ENCODE measurements at regions not wholly inside any gene's neighbourhood (a gene's known extent, or its start where the extent isn't known, plus 50 kb on each side); places are given as distances from the start of the nearest gene placed in this dataset.

DNA sequence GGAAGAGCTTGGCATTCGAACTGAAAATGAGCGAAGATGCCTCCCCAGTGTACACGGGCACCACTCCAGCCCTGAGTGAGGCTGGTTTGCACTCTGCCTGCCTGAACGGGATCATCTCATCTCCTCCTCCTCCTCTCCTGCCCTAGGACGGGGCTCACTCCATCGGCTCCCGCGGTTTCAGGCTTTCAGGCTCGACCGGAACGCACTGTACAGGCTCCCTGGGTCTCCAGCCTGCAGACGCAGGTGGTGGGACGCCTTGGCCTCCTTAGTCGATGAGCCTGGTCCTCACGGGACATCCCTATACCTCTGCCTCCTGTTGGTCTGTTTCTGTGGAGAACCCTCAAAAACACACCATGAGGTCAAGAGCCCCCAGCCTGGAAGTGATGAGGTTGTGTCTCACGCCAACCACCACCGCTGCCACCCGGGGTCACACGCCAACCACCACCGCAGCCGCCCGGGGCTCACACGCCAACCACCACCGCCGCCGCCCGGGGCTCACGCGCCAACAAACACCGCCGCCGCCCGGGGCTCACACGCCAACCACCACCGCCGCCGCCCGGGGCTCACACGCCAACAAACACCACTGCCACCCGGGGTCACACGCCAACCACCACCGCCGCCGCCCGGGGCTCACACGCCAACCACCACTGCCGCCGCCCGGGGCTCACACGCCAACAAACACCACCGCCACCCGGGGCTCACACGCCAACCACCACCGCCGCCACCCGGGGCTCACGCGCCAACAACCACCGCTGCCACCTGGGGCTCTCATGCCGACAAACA lies 56.3 kb downstream of the FOXL3 start:
- no peak overlapping the region for H3K4me3 ChIP-seq (replicated peaks in 1 of 3; ENCODE audit: insufficient read depth in 1 of 3, low read depth in 1 of 3, low read length in 3 of 3)
- H3K4me1 ChIP-seq (ENCODE audit: control insufficient read depth, extremely low read depth, insufficient read depth, low read length) = peaks cover 5% of the 10 kb centered on the region
- no peaks in the 10 kb centered on the region for H3K79me2 ChIP-seq (ENCODE audit: control insufficient read depth, insufficient read depth, low read length)
- H2AFZ ChIP-seq (ENCODE audit: low read depth, low read length) = no peak overlapping the region
- H4K20me1 ChIP-seq (replicated peaks; ENCODE audit: control insufficient read depth, extremely low read depth, insufficient read depth, low read length) = no peaks in the 10 kb centered on the region
- no TSS peak for BruUV-seq (replicated peaks)
- H3K9me3 ChIP-seq (replicated peaks; ENCODE audit: control insufficient read depth, insufficient read depth, low read length) = no peaks in the 10 kb centered on the region
- no peaks in the 10 kb centered on the region for H3K36me3 ChIP-seq (ENCODE audit: control insufficient read depth in 2 of 2, extremely low read depth in 1 of 2, insufficient read depth in 2 of 2, low read length in 2 of 2)
- no peak for TF ChIP-seq MYC (IDR thresholded peaks at IDR 0.05; ENCODE audit: low read depth, low read length)
- no peak for TF ChIP-seq FOS (IDR thresholded peaks at IDR 0.05; ENCODE audit: borderline replicate concordance, insufficient read depth, low read length)
- no peak for TF ChIP-seq GATA2 (IDR thresholded peaks at IDR 0.05; ENCODE audit: insufficient read depth, insufficient read length, low read depth, low read length)
- TF ChIP-seq MAX (IDR thresholded peaks at IDR 0.05; ENCODE audit: insufficient read depth, insufficient read length) = no peak
- no peak for TF ChIP-seq CTCF (IDR thresholded peaks at IDR 0.05; ENCODE audit: extremely low read depth in 1 of 2, insufficient read depth in 1 of 2, low read depth in 1 of 2, low read length in 2 of 2)
- TF ChIP-seq JUN (IDR thresholded peaks at IDR 0.05; ENCODE audit: borderline replicate concordance, insufficient read depth, insufficient read length, low read depth) = no peak
- TF ChIP-seq POLR2A (IDR thresholded peaks at IDR 0.05; ENCODE audit: low read depth, low read length) = no peak
- TF ChIP-seq EZH2 (IDR thresholded peaks at IDR 0.05; ENCODE audit: borderline replicate concordance, low read depth, low read length, severe bottlenecking) = no peak
- no peak for TF ChIP-seq POLR2AphosphoS5 (IDR thresholded peaks at IDR 0.05; ENCODE audit: insufficient read depth, low read depth, low read length)
- no peaks in the 10 kb centered on the region for H3K9me1 ChIP-seq (replicated peaks; ENCODE audit: control insufficient read depth, extremely low read depth, insufficient read depth, low read length)
- no peaks in the 10 kb centered on the region for H3K27me3 ChIP-seq (ENCODE audit: control insufficient read depth in 2 of 2, insufficient read depth in 2 of 2, low read length in 2 of 2)
- no peak overlapping the region for H3K27ac ChIP-seq (ENCODE audit: insufficient read depth, low read depth, low read length)
- ChIA-PET CTCF (no interaction called here), POLR2A (no interaction called here)
- DNase-seq (ENCODE audit: low read depth, low spot score) (no peak), FAIRE-seq (no peak)
- no peak overlapping the region for H3K9ac ChIP-seq (replicated peaks; ENCODE audit: extremely low read depth, insufficient read depth, low read length)
- dilution Hi-C loops (cut with MboI; ENCODE audit: extremely low pct_ligation_motif_present, low sequenced_read_pairs) (no loop called here), intact Hi-C loops (cut with micrococcal nuclease) (no loop called here)
- no peak overlapping the region for H3K4me2 ChIP-seq (ENCODE audit: insufficient read depth, low read length)

All from endothelial cell of umbilical vein (primary cell).